HEK293T (cell line): ENCODE measurements at regions not wholly inside any gene's neighbourhood (a gene's known extent, or its start where the extent isn't known, plus 50 kb on each side); places are given as distances from the start of the nearest gene placed in this dataset.
"Not testable (repeated sequence)": the region's sequence is repeated elsewhere in the genome, so short reads cannot be mapped to it uniquely, and the experiment has no call there.

Experiments
- CTCF ChIA-PET: fragments of 350-600 bp; formaldehyde crosslinking; extraction: SDS; loops from one replicate; lab custom pipeline; 2021; ENCODE audit warnings: antibody characterized with exemption, inconsistent platforms; lab: Yijun Ruan, JAX
- POLR2A ChIA-PET: fragments of 350-600 bp; formaldehyde crosslinking; extraction: SDS; loops from one replicate; lab custom pipeline; 2020; ENCODE audit warnings: antibody characterized with exemption, inconsistent platforms; lab: Yijun Ruan, JAX
- DNase-seq: peaks from one replicate; pipeline ENCODE4 v3.0.0; 2012; ENCODE audit warnings: mixed read lengths; ENCODE audit errors: extremely low spot score
- ARNT ChIP-seq: fragments of 450-650 bp; IDR thresholded peaks from 2 replicates; pipeline ENCODE4 v1.6.1; 2017; ENCODE audit warnings: mild to moderate bottlenecking
- BHLHE40 ChIP-seq: fragments of 450-650 bp; IDR thresholded peaks from 2 replicates; pipeline ENCODE4 v1.6.1; 2016; ENCODE audit warnings: mild to moderate bottlenecking, moderate library complexity, borderline replicate concordance
- CTBP1 ChIP-seq: fragments of 450-650 bp; IDR thresholded peaks from 2 replicates; pipeline ENCODE4 v1.6.1; 2016; ENCODE audit warnings: borderline replicate concordance
- ELF4 ChIP-seq: fragments of 450-650 bp; IDR thresholded peaks from 2 replicates; pipeline ENCODE4 v1.6.1; 2017; ENCODE audit warnings: antibody characterized with exemption
- FOXA1 ChIP-seq: fragments of 450-650 bp; IDR thresholded peaks from 2 replicates; pipeline ENCODE4 v1.6.1; 2016; ENCODE audit warnings: mild to moderate bottlenecking
- FOXK2 ChIP-seq: fragments of 450-650 bp; IDR thresholded peaks from 2 replicates; pipeline ENCODE4 v1.6.1; 2016; ENCODE audit warnings: mild to moderate bottlenecking
- FOXM1 ChIP-seq: fragments of 450-650 bp; IDR thresholded peaks from 2 replicates; pipeline ENCODE4 v1.6.1; 2017; ENCODE audit warnings: mild to moderate bottlenecking, borderline replicate concordance
- HDGF ChIP-seq: fragments of 450-650 bp; IDR thresholded peaks from 2 replicates; pipeline ENCODE4 v1.6.1; 2017; ENCODE audit warnings: antibody characterized with exemption, borderline replicate concordance
- L3MBTL2 ChIP-seq: fragments of 450-650 bp; conservative IDR thresholded peaks from 2 replicates; pipeline ENCODE4 v1.6.1; 2016; ENCODE audit warnings: mild to moderate bottlenecking
- LEF1 ChIP-seq: fragments of 450-650 bp; IDR thresholded peaks from 2 replicates; pipeline ENCODE4 v1.6.1; 2017; ENCODE audit warnings: mild to moderate bottlenecking, borderline replicate concordance
- NFRKB ChIP-seq: fragments of 450-650 bp; IDR thresholded peaks from 2 replicates; pipeline ENCODE4 v1.6.1; 2016; ENCODE audit warnings: mild to moderate bottlenecking, moderate library complexity
- SP1 ChIP-seq: fragments of 450-650 bp; IDR thresholded peaks from 2 replicates; pipeline ENCODE4 v1.6.1; 2017
- SUZ12 ChIP-seq: fragments of 450-650 bp; IDR thresholded peaks from 2 replicates; pipeline ENCODE4 v1.6.1; 2016; ENCODE audit warnings: mild to moderate bottlenecking
- TARDBP ChIP-seq: fragments of 450-650 bp; IDR thresholded peaks from 2 replicates; pipeline ENCODE4 v1.6.1; 2016
- ZNF384 ChIP-seq: fragments of 450-650 bp; IDR thresholded peaks from 2 replicates; pipeline ENCODE4 v1.6.1; 2016
- TF ChIP-seq, protein P1 (sequence below): fragments of 450-650 bp; IDR thresholded peaks from 2 replicates; pipeline ENCODE4 v1.6.1; 2016

DNA sequence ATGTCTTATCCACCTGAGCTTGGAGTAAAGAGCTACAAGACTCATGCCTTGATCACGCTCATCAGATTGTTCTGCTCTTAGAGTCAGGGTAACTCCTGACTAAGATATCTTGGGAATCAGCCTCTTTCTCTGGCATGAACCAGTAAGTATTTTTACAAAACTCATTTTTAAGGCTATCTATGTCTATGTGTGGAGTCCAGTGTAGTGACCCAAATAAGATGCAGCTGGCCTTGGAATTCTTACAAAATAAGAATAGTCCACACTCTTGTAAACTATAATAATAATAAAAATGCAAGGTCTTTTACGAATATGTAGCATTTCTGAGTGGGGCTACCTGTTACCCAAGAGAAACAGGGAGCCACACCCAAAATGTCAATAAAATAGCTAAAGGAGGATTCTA lies 498.3 kb upstream of the SYT4 start:
- DNase-seq = no peak
- ChIA-PET POLR2A (no interaction called here), CTCF (no interaction called here)
- TF ChIP-seq LEF1 (no peak), NFRKB (no peak), CTBP1 (no peak), ZNF384 (no peak), TARDBP (no peak), SP1 (no peak), HDGF (no peak), BHLHE40 (no peak), ELF4 (no peak), FOXM1 (no peak)

DNA sequence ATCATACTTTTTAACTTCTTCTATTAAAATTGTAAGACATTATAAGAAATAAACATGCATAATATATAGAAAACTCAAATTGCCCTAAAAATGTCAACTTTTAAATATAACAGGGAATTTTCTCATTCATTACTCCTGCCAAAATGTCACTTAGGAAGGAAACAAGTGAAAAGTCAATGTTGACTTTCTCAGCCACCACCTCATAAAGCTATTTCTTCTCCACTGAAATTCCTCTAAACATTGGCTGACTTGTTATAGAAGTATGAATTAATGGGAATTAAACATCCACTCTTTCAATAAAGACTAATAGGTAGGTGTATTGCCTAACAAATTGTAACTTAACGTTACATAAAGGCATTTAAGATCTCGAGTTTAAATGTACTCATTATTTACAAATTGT lies 499.7 kb upstream of the SYT4 start:
- TF ChIP-seq L3MBTL2 (no peak), ZNF384 (no peak), FOXA1 (no peak), TARDBP (no peak), CTBP1 (no peak), FOXM1 (no peak), SP1 (no peak), LEF1 (no peak), ELF4 (no peak), ARNT (no peak), SUZ12 (no peak), BHLHE40 (no peak), NFRKB (no peak)
- TF ChIP-seq, protein P1, sequence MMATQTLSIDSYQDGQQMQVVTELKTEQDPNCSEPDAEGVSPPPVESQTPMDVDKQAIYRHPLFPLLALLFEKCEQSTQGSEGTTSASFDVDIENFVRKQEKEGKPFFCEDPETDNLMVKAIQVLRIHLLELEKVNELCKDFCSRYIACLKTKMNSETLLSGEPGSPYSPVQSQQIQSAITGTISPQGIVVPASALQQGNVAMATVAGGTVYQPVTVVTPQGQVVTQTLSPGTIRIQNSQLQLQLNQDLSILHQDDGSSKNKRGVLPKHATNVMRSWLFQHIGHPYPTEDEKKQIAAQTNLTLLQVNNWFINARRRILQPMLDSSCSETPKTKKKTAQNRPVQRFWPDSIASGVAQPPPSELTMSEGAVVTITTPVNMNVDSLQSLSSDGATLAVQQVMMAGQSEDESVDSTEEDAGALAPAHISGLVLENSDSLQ = no peak
- CTCF ChIA-PET = no interaction called here
- DNase-seq = no peak
- POLR2A ChIA-PET = no interaction called here

DNA sequence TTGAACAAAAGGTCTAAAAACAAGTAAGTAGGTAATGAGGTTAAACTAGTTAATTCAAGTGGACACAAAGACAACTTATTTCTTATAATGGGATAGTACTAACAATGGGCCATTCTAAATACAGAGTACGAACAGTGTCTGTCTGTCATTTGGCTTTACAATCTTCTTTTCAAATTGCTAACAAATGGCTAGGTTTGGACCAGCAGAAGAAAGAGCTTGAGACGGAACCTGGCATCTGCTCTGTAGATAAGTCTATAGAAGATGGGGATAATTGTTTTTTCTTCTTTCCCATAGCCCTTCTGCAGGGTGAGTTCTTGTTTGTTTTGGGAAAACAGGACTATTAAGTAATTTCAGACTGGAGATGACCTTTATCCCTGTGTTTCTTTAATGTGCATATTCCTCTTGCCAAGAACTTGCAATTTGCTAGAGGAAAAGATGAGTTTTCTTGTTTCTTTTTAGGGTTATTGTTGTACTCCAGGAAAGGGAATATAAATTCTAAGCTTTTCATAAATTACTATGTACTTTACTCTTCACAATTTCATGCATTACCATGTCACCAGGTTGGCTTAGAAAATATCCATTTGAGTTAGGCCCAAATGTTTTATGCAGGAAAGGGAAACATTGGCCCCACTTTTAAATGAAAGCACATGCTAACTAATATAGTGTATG lies 500.5 kb upstream of the SYT4 start:
- DNase-seq = no peak
- TF ChIP-seq L3MBTL2 = no peak
- TF ChIP-seq, protein P1 = no peak
- no peak for TF ChIP-seq ZNF384
- no peak for TF ChIP-seq FOXA1
- no peak for TF ChIP-seq BHLHE40
- no peak for TF ChIP-seq ELF4
- ChIA-PET POLR2A (no interaction called here), CTCF (no interaction called here)

DNA sequence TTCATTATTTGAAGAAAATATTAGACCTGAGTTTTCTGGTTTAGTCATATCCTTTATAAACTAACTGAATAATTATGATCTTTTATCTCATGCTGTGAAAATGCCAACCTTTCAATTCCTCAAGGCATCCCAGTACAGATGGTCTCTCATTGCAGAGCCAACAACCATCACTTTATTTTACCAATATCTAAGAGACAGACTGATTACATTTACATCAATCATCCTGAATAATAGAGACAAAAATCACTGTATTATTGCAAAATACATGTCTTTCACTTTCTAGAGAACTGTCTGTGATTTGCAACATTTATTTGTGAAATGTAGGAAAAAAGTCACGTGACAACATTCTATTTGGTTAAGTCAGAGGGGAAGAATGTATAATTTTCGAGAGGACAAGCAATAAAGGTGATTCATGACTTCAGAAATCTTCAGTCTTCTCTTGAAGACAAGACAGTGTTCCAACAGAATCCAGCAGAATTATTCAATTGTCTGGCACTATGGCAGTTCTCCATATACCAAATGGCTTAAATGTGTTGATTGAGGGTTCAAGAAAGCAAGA lies 503.6 kb upstream of the SYT4 start:
- ChIA-PET POLR2A (no interaction called here), CTCF (no interaction called here)
- no peak for TF ChIP-seq SP1
- no peak for TF ChIP-seq TARDBP
- no peak for TF ChIP-seq FOXK2
- no peak for TF ChIP-seq LEF1
- TF ChIP-seq, protein P1 = no peak
- no peak for TF ChIP-seq ARNT
- no peak for TF ChIP-seq FOXA1
- TF ChIP-seq ELF4 = no peak
- DNase-seq = no peak

DNA sequence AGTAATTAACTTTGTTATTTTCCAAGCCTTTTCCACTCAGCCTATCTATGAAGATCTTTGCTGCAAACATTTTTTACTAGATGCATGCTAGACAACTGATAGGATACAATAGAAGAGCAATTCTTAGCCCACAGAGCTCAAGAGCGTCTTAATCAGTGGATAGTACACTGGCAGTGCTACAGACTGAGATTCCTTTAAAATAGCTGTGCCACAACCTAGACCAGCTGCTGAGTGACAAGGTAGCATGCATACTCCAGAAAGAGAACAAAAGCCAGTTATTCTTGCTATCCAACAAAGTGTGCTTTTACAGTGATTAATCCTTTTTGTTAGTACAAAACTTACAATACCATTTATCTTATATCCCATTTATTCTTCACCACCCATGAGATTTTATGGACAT lies 507.9 kb upstream of the SYT4 start:
- CTCF ChIA-PET = no interaction called here
- POLR2A ChIA-PET = no interaction called here
- no peak for DNase-seq
- TF ChIP-seq TARDBP (no peak), ARNT (no peak), L3MBTL2 (no peak), SUZ12 (no peak), HDGF (no peak), LEF1 (no peak), FOXM1 (no peak), FOXK2 (no peak)
- TF ChIP-seq, protein P1 = no peak

DNA sequence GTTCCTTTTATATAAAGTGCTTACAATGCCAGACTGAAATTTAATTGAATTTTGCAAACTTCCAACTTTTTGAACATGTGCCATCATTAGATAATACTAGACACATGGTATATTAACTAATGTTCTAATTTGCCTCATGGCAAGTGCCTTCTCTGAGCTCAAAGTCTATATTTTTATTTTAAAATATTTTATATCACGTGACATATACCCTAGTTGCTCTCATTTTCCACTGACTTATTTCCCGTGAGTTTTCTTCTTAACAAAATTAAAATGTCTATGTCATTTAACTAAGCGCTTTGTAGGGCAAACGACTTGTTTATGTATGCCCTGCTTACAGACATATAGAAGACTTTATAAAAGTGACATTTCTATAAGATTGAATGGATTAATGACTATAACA lies 509.6 kb upstream of the SYT4 start:
- TF ChIP-seq FOXM1 (no peak), ZNF384 (no peak), FOXK2 (no peak), BHLHE40 (no peak), ARNT (no peak), LEF1 (no peak)
- ChIA-PET POLR2A (no interaction called here), CTCF (no interaction called here)
- DNase-seq = no peak

DNA sequence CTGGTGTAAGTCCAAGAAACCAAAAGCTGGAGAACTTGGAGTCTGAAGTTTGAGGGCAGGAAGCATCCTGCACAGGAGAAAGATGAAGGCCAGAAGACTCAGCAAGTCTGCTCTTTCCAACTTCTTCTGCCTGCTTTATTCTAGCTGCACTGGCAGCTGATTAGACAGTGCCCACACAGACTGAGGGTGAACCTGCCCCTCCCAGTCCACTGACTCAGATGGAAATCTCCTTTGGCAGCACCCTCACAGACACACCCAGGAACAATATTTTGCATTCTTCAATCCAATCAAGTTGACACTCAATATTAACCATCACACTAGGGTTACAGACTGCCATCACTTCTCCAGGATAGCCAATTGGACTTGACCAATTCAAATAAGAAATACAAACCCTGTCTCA lies 510.4 kb upstream of the SYT4 start:
- DNase-seq, POLR2A ChIA-PET, CTCF ChIA-PET: not testable (repeated sequence)
